Esophagus (tissue), 2 donors: ENCODE measurements at regions not wholly inside any gene's neighbourhood (a gene's known extent, or its start where the extent isn't known, plus 50 kb on each side); places are given as distances from the start of the nearest gene placed in this dataset.
"Not testable (repeated sequence)": the region's sequence is repeated elsewhere in the genome, so short reads cannot be mapped to it uniquely, and the experiment has no call there.

Source experiments
- H3K27ac ChIP-seq, 2 donors: one replicate each; pipeline ENCODE4 v1.5.1; 2013; ENCODE audit warnings: low read depth in 2 of 2, mild to moderate bottlenecking in 2 of 2, inconsistent platforms in 1 of 2, low read length in 1 of 2, moderate library complexity in 1 of 2
- H3K27me3 ChIP-seq, 2 donors: one replicate each; pipeline ENCODE4 v1.6.1; 2013; ENCODE audit warnings: low read length in 2 of 2, control low read depth in 1 of 2, mild to moderate bottlenecking in 1 of 2; ENCODE audit not compliant: insufficient read depth in 2 of 2, control insufficient read depth in 1 of 2
- H3K36me3 ChIP-seq, 2 donors: one replicate each; pipeline ENCODE4 v1.6.1; 2013; ENCODE audit warnings: low read length in 1 of 2; ENCODE audit not compliant: control insufficient read depth in 2 of 2, insufficient read depth in 2 of 2
- H3K4me1 ChIP-seq, 2 donors: one replicate each; pipeline ENCODE4 v1.6.1; 2013; ENCODE audit warnings: low read length in 1 of 2; ENCODE audit not compliant: control insufficient read depth in 2 of 2, insufficient read depth in 2 of 2
- H3K4me3 ChIP-seq, 2 donors: one replicate each; pipeline ENCODE4 v1.5.1; 2013; ENCODE audit warnings: low read length in 2 of 2, mild to moderate bottlenecking in 2 of 2, low read depth in 1 of 2, moderate library complexity in 1 of 2
- H3K9me3 ChIP-seq, 2 donors: one replicate each; pipeline ENCODE4 v1.6.1; 2013; ENCODE audit warnings: mild to moderate bottlenecking in 2 of 2, low read depth in 1 of 2, low read length in 1 of 2, moderate library complexity in 1 of 2; ENCODE audit not compliant: control insufficient read depth in 2 of 2, insufficient read depth in 1 of 2
- WGBS, 2 donors: extraction: QIAGEN DNeasy Blood & Tissue Kit; methylation state at CpG; one replicate each; pipeline ENCODE4 v1.1.7; 2013; 5-methylcytosine and 5-hydroxymethylcytosine counted together
- donor health status: healthy with polysubstance abuse.
- donor health status: Bipolar disorder and iron deficiency.

DNA sequence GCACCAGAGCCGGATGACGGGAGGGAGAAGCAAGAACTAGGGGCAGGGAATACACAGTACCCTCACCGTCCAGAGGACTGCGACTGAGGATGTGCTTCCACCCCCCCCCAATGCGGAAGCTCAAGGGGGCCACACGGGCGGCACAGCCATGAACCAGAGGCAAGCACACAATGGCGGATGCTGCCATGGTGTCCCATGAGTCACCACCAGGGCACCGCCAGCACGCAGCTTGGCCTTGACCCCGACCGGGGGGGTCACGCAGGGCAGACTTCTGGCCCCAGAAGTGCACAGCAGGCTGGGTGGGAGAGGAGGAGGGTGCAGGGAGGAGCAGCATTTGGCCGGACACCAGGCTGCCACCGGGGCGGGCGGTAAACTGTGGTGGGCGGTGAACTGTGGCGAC, 83.5 kb upstream of the ZNF254 start:
- no peaks in the 10 kb centered on the region for H3K27me3 ChIP-seq
- H3K4me1 ChIP-seq: no peaks in the 10 kb centered on the region
- no peak overlapping the region for H3K4me3 ChIP-seq
- no peaks in the 10 kb centered on the region for H3K36me3 ChIP-seq
- H3K27ac ChIP-seq: no peak overlapping the region
- peaks cover 4 to 20% of the 10 kb centered on the region in 2 donors for H3K9me3 ChIP-seq
- WGBS, 2 donors: 95 to 96% methylated on average over 17 to 19 of the region's 19 CpGs

DNA sequence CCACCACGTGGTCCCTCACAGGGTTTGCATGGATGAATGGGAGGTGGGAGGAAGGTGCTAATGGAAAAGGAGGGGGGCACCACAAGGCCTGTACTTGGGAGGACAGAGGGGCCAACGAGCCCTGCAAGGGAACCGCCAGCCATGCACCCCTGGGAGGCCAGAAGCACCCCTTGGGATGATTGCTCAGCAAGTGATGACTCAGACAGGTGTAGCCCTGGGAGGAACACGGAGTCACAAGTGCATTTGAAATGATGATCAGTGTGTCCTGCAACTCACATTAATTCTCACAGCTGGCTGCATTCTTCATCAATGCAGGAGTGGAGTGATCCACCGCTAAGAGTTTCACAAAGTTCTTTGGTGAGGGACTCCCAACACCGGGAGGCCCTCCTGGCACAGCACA, 82.8 kb upstream of the ZNF254 start:
- Histone ChIP-seq H3K27ac (no peak overlapping the region), H3K9me3 (peaks cover 4 to 20% of the 10 kb centered on the region in 2 donors), H3K4me1 (no peaks in the 10 kb centered on the region), H3K36me3 (no peaks in the 10 kb centered on the region), H3K27me3 (no peaks in the 10 kb centered on the region), H3K4me3 (no peak overlapping the region)
- 67 to 81% methylated on average over 6 of the region's 6 CpGs for WGBS, 2 donors

DNA sequence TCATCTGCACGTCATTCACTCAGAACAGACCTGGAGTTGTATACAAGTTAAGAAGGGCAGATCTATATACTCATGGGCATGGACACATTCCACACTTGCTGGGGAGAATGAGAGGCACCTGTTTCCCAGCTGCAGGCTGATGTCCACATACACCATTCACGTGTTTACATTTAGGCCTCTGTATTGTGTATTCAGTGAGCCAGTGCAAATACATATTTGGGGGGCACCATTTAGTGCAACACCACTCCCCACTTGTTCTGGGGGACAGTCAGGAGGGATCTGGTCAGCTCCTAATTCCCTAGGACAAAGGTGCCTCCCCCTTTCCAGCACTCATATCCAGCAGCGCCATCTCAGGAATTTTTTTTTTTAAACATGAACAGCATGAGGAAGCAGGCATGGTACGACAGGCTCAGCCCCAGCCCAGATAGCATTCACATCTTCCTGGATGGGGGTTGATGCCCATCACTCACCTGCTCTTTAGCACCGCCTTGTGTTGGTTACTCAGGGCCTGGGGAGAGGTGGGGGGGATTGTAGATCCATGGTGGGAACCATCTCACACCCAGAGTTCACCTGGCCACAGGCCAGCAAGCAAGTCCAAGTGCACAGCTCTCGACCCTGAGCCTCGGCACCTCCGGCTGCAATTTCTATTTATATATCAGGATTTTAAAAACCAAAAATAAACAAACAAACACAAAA, 56.9 kb upstream of the ZNF254 start:
- Histone ChIP-seq H3K4me3 (no peak overlapping the region), H3K4me1 (no peaks in the 10 kb centered on the region), H3K27me3 (no peaks in the 10 kb centered on the region), H3K27ac (no peak overlapping the region), H3K36me3 (no peaks in the 10 kb centered on the region), H3K9me3 (no peaks in the 10 kb centered on the region)
- WGBS, 2 donors: 72 to 74% methylated on average over 8 of the region's 8 CpGs

DNA sequence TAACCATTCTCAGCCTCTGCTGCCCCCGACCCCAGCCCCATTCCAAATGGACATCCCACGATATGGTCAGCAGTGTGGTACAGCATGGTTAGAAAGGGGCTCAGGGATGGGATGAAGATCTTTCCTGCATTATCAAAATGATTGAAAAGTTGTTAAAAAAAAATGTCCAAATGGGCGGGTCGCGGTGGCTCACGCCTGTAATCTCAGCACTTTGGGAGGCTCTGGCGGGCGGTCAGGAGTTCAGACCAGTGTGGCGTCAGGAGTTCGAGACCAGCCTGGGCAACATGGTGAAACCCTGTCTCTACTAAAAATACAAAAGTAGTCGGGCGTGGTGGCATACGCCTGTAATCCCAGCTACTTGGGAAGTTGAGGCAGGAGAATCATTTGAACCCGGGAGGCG, 54.3 kb upstream of the ZNF254 start:
- WGBS, 2 donors: 72 to 73% methylated on average over 15 of the region's 15 CpGs
- no peak overlapping the region for H3K4me3 ChIP-seq

DNA sequence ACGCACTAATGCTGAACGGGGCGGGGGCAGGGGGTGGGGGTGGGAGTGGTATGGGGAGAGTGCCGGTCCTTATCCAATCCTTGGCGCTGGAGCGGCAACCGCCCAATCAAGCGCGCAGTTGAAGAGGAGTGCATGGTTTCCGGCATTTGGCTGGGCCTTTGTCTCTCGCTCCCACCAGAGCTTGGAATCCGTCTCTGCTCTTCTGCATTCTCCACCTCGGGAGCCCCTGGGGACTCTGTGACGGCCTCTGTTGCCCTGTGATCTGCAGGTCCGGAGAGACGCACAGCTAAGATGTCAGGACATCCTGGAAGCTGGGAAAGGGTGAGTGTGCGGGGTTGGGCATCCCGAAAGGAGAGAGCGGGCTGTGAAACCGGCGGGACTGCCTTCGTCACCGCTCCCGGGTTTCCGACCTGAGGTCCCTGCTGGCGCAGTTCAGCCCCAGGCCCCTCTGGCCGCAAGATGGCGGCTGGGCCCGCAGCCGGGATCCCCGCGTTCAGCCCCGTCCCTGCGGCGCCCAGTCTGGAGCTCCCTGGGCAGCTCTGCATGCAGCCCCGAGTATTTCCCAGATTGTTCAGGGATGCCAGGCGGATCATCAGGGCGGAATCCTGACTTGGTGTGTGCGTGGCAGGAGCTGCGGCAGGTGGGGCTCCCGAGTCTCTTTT, 53.6 kb upstream of the ZNF254 start:
- peak overlapping the region; percentile 67 to 72 for H3K4me3 ChIP-seq
- no peaks in the 10 kb centered on the region for H3K4me1 ChIP-seq
- H3K36me3 ChIP-seq: peaks cover 3 to 4% of the 10 kb centered on the region in 2 donors
- H3K27ac ChIP-seq: peak overlapping the region; percentile 94 to 96
- 0% methylated on average over 39 to 41 of the region's 41 CpGs for WGBS, 2 donors
- no peaks in the 10 kb centered on the region for H3K9me3 ChIP-seq
- H3K27me3 ChIP-seq: no peaks in the 10 kb centered on the region

More for the DNA sequence above, 54.3 kb upstream of the ZNF254 start:
- Histone ChIP-seq H3K36me3 (peaks cover 3 to 4% of the 10 kb centered on the region in 2 donors), H3K4me1 (no peaks in the 10 kb centered on the region), H3K27me3 (no peaks in the 10 kb centered on the region), H3K9me3 (no peaks in the 10 kb centered on the region), H3K27ac (peak overlapping the region in 1 of 2 donors; percentile 33)

DNA sequence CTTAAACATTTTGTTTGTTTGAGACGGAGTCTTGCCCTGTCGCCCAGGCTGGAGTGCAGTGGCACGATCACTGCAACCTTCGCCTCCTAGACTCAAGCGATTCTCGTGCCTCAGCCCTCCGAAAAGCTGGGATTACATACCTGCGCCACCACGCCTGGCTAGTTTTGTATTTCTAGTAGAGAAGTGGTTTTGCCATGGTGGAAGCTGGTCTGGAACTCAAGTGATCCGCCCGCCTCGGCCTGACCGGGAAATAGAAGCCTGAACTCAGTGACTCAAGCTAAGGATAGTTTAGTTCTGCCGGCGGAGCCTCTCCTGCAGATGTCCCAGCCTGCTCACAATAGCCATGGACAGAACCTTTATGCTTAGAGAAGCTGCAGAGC, 53.0 kb upstream of the ZNF254 start:
- peak overlapping the region; percentile 67 to 72 for H3K4me3 ChIP-seq
- H3K4me1 ChIP-seq: no peaks in the 10 kb centered on the region
- H3K36me3 ChIP-seq: peaks cover 3 to 4% of the 10 kb centered on the region in 2 donors
- WGBS, 2 donors: 0% methylated on average over 15 of the region's 15 CpGs
- no peaks in the 10 kb centered on the region for H3K9me3 ChIP-seq
- peak overlapping the region; percentile 94 to 96 for H3K27ac ChIP-seq
- H3K27me3 ChIP-seq: no peaks in the 10 kb centered on the region

DNA sequence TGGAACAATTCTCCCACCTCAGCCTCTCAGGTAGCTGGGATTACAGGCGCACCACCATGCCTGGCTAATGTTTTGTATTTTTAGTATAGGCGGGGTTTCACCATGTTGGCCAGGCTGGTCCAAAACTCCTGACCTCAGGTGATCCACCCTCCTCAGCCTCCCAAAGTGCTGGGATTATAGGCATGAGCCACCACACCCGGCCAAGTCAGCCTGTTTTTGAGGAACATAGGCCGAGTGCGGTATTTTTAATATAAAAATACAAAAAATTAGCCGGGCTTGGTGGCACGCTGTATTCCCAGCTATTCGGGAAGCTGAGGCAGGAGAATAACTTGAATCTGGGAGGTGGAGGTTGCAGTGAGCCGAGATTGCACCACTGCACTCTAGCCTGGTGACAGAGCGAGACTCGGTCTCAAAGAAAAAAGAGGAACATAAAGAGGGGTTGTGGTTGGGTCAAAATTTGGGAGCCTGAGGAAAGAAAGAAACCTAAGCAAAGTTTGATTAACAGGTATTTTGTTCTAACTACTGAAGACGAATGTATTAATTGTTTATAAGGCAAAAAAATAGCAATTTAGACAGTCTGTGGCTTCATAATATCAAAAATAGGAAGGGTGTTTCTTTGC, 51.6 kb upstream of the ZNF254 start:
- H3K4me1 ChIP-seq, H3K9me3 ChIP-seq, H3K27ac ChIP-seq, H3K36me3 ChIP-seq, H3K27me3 ChIP-seq: not testable (repeated sequence)
- H3K4me3 ChIP-seq: peak overlapping the region in 1 of 2 donors; percentile 67
- WGBS, 2 donors: 86 to 87% methylated on average over 12 of the region's 12 CpGs
